ENCODE measurements at regions not wholly inside any gene's neighbourhood (a gene's known extent, or its start where the extent isn't known, plus 50 kb on each side); places are given as distances from the start of the nearest gene placed in this dataset.

GRCh38 chr2:3104261-3104660, 273.4 kb downstream of the EIPR1 start:
- Histone ChIP-seq H3K4me2 (ENCODE audit: insufficient read depth, low read length) (no peak overlapping the region), H4K20me1 (ENCODE audit: insufficient read depth, low read length) (no peaks in the 10 kb centered on the region), H3K36me3 (ENCODE audit: insufficient read depth, low read length) (no peaks in the 10 kb centered on the region), H3K27ac (ENCODE audit: low read depth, low read length) (no peak overlapping the region), H3K79me2 (ENCODE audit: insufficient read depth, low read length) (no peaks in the 10 kb centered on the region), H3K9me3 (ENCODE audit: low read depth, low read length) (no peaks in the 10 kb centered on the region), H2AFZ (ENCODE audit: low read length) (no peak overlapping the region), H3K4me1 (ENCODE audit: insufficient read depth, low read length) (no peaks in the 10 kb centered on the region), H3K4me3 (ENCODE audit: insufficient read depth, low read length) (no peak overlapping the region), H3K27me3 (ENCODE audit: insufficient read depth, low read length) (no peaks in the 10 kb centered on the region)
- no peak for DNase-seq (ENCODE audit: insufficient read length, low spot score, missing footprints)
- TF ChIP-seq CTCF (IDR thresholded peaks at IDR 0.05; ENCODE audit: extremely low read depth, low read depth, low read length), result no peak

GRCh38 chr2:3102922-3103569, 274.6 kb downstream of the EIPR1 start:
- H3K4me1 ChIP-seq (ENCODE audit: insufficient read depth, low read length), result no peaks in the 10 kb centered on the region
- no peak overlapping the region for H3K4me3 ChIP-seq (ENCODE audit: insufficient read depth, low read length)
- H3K27ac ChIP-seq (ENCODE audit: low read depth, low read length), result no peak overlapping the region
- no peaks in the 10 kb centered on the region for H3K79me2 ChIP-seq (ENCODE audit: insufficient read depth, low read length)
- DNase-seq (ENCODE audit: insufficient read length, low spot score, missing footprints), result no peak
- H4K20me1 ChIP-seq (ENCODE audit: insufficient read depth, low read length), result no peaks in the 10 kb centered on the region
- H3K4me2 ChIP-seq (ENCODE audit: insufficient read depth, low read length), result no peak overlapping the region
- TF ChIP-seq CTCF (IDR thresholded peaks at IDR 0.05; ENCODE audit: extremely low read depth, low read depth, low read length), result no peak
- H2AFZ ChIP-seq (ENCODE audit: low read length), result no peak overlapping the region
- H3K9me3 ChIP-seq (ENCODE audit: low read depth, low read length), result no peaks in the 10 kb centered on the region
- no peaks in the 10 kb centered on the region for H3K27me3 ChIP-seq (ENCODE audit: insufficient read depth, low read length)
- no peaks in the 10 kb centered on the region for H3K36me3 ChIP-seq (ENCODE audit: insufficient read depth, low read length)

GRCh38 chr2:3102081-3102921, 275.3 kb downstream of the EIPR1 start:
- H3K79me2 ChIP-seq (ENCODE audit: insufficient read depth, low read length), result no peaks in the 10 kb centered on the region
- H2AFZ ChIP-seq (ENCODE audit: low read length), result no peak overlapping the region
- H3K36me3 ChIP-seq (ENCODE audit: insufficient read depth, low read length), result no peaks in the 10 kb centered on the region
- no peaks in the 10 kb centered on the region for H3K9me3 ChIP-seq (ENCODE audit: low read depth, low read length)
- H3K4me3 ChIP-seq (ENCODE audit: insufficient read depth, low read length), result no peak overlapping the region
- H3K4me1 ChIP-seq (ENCODE audit: insufficient read depth, low read length), result no peaks in the 10 kb centered on the region
- no peak overlapping the region for H3K27ac ChIP-seq (ENCODE audit: low read depth, low read length)
- no peak for DNase-seq (ENCODE audit: insufficient read length, low spot score, missing footprints)
- H3K4me2 ChIP-seq (ENCODE audit: insufficient read depth, low read length), result no peak overlapping the region
- H4K20me1 ChIP-seq (ENCODE audit: insufficient read depth, low read length), result no peaks in the 10 kb centered on the region
- TF ChIP-seq CTCF (IDR thresholded peaks at IDR 0.05; ENCODE audit: extremely low read depth, low read depth, low read length), result no peak
- no peaks in the 10 kb centered on the region for H3K27me3 ChIP-seq (ENCODE audit: insufficient read depth, low read length)

All from osteoblast (primary cell).